Stimulated activated CD4-positive, alpha-beta T cell treated with anti-CD3 and anti-CD28 coated beads, TNF-alpha, amount 100 ng/mL, for 24 hours (primary cell): ENCODE measurements at regions not wholly inside any gene's neighbourhood (a gene's known extent, or its start where the extent isn't known, plus 50 kb on each side); places are given as distances from the start of the nearest gene placed in this dataset.

ENCODE experiments used
- DNase-seq, 3 experiments: peaks; one replicate each; pipeline ENCODE4 v3.0.0-alpha.2; 2020; ENCODE audit warnings: low read depth in 3 of 3

DNA sequence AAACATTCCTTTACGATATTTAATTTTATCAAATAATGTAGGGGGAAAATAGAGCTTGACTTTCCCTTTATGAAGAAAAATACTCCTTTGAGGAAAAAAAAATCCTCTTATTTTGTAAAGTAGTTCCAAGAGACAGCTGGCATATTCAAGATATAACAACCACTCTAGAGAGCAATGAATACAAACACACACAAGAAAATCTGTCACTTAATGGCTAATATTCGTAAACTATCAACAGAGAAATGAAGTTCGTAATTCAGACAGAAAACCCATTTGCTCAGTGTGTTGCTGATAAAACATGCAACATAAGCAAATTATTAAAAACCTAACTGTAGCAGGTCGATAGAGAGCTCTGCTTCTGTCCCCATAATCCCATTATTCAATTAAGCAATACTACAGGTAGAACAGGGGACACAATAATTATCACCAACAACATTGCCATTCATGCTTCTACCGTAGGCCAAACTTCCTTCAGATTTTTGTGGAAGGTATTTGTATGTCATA, 714.4 kb upstream of the MARCKS start:
- DNase-seq: no peak

DNA sequence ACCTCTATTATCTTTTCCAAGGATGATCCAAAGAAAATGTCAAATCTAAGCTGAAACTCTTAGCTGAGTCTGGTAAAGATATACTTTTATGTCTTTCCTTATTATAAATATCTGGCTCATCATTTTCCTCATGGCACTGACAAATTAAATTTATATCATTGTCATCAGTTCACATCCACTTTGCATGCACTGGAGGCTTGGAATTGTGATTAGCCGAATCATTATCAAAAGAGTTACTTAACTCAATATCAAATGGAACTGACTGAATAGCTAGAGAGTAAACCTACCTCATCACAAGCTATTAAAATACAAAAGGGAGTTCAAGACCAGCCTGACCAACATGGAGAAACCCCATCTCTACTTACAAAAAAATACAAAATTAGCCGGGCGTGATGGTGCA, 713.9 kb upstream of the MARCKS start:
- no peak for DNase-seq

GRCh38 chr6:113144117-113144516, 713.0 kb upstream of the MARCKS start:
- DNase-seq: no peak

DNA sequence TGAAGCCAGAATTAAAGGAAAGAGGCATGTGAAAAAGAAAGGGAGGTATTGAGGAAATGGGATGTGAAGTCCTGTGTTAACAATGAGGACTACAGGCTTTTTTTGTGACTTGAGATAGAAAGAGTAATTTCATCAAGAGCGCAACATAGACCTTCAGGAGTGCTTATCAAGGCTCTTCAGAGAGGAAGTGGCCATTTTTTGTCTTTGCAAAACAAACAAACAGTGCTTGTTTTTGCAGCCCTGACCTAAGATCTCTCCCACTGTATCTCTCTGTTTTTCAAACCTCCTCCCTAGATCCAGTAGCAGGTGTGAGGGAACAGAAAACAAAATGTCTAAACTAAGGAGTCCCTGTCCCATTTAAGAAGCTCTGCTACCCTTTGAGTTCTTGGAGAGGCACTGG, 710.3 kb upstream of the MARCKS start:
- no peak for DNase-seq

GRCh38 chr6:113147544-113147943, 709.6 kb upstream of the MARCKS start:
- no peak for DNase-seq

DNA sequence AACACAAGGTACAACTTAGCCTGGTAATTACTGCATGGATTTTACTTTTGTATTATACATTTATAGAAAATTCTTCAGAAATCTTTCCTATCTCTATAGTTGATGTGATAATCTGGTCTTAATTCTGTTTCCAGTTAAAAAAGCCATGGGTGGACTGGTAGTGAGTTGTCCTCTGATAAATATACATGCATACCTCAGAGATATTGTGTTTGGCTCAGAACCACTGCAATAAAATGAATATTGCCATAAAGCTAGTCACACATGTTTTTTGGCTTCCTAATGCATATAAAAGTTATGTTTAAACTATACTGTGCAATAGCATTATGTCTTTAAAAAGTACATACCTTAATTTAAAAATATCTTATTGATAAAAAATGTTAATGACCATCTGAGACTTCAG, 708.6 kb upstream of the MARCKS start:
- no peak for DNase-seq

DNA sequence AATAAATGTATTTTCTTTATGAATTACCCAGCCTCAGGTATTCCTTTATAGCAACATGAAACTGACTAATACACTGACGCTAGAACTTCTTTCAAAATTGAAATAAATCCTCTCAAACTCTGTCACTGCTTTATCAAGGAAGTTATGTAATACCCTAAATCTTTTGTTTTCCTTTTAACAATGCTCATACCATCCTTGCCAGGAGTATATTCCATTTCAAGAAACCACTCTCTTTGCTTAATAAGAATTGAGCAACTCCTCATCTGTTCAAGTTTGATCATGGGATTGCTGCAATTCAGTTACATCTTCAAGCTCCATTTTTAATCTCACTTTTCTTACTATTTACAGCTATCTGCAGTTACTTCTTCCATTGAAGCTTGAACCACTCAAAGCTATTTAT, 707.6 kb upstream of the MARCKS start:
- DNase-seq: no peak

- DNase-seq: no peak
These were observed 696.7 kb upstream of the MARCKS start for GRCh38 chr6:113160306-113161017.

- DNase-seq: no peak
These were observed 696.2 kb upstream of the MARCKS start for GRCh38 chr6:113161018-113161315.

DNA sequence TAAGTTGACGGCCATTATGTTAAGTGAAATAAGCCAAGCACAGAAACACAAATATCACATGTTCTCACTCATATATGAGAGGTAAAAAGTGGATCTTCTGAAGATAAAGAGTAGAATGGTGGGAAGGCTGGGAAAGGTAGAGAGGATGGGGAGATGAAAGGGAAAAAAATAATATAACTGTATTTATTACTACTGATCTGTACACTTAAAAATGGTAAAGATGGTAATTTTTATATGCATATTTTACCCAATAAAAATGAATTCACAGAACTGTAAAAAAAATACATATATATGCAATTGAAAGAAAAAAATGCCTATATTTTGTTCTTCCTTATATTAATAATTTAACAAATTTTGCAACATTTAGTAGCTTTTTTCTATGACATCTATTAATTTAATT, 694.4 kb upstream of the MARCKS start:
- DNase-seq: no peak

- no peak for DNase-seq
These were observed 689.1 kb upstream of the MARCKS start for GRCh38 chr6:113168057-113168456.

DNA sequence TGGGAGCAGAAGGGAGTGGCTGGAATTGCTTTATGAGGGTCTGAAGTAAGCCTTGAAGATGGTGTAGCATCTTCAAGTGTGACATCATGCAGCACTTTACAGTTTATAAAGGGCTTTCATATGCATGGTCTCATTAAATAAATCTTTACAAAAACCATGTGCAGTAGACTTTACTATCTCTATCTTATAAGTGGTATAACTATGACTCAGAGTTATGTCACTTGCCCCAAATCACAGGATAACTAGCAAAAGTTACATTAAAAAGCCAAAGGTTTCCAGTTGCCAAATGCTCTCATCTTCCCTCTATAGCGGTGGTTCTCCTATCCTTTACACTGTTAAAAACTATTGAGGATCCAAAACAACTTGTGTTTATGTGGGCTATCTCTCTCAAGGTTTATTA, 687.7 kb upstream of the MARCKS start:
- DNase-seq: no peak

- no peak for DNase-seq
These were observed 686.7 kb upstream of the MARCKS start for GRCh38 chr6:113170454-113170853.

DNA sequence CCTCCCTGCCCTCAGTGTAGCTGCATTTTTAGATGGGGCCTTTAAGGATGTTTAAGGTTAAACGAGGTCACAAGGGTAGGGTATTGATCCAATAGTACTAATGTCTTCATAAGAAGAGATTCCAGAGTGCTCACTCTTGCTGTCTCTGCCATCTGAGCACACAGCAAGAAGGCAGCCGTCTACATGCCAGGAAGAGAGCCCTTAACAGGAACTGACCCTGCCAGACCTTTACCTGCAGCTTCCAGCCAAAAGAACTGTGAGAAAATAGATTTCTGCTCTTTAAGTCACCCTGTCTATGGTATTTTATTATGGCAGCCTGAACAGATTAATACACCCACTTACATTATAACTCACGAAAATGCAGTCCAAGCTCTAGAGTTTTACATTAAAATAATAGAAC, 685.3 kb upstream of the MARCKS start:
- no peak for DNase-seq

DNA sequence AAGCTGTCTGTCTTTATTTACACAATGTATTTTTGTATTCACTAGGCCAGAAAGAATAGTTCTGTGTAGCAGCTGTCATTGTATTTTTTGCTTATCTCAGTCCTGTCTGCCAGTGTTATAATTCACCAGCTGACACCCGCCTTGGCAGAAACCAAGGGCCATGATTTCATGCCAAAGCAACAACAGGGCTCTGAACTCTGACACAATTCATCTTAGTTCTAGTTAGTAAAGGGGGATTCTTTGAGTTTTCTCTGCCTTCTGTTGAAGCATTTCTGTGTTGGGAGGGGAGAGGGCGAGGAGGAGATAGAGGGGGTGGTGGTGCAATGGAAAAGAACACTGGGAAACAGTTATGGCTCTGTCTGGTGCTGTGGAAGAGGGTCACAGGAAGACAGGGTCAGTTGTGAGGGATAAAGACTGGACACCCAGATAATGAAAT, 684.6 kb upstream of the MARCKS start:
- no peak for DNase-seq

DNA sequence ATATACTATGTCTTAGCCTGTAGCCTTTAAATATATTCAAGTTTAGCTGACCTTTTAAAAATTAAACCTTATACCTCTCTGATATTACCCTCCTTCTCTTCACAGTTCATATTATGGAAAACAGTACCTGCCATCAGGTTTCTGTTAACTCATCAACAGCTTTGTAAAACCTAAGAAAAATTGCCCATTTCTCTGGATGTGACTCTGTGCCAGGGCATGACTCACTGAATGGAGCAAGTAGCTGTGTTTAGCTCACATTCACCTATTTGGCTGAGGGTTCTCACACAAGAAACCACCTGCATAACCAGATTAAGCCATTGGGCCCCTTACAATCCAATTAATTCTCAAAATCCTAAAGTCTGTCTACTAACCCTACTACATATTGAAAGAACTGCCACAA, 678.8 kb upstream of the MARCKS start:
- DNase-seq: no peak

DNA sequence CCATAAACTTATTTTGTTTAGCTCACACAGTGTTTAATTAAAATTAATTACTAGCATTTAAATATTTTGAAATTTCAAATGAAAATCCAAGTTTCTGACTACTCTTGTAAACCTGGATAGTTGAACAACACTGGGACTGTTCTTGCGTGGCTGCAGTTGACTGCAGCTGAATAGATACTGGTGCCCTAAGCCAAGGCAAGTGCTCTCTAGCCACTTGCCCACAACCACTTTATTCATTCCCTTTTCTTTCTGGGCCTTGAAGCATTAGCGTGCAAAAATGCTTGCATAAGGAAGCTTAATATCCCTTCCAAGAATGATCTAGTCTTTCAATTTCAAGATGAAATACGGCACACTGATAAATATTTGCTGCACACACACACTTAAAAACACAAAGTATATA, 676.0 kb upstream of the MARCKS start:
- DNase-seq: no peak

- DNase-seq: no peak
These were observed 674.6 kb upstream of the MARCKS start for GRCh38 chr6:113182370-113183141.

DNA sequence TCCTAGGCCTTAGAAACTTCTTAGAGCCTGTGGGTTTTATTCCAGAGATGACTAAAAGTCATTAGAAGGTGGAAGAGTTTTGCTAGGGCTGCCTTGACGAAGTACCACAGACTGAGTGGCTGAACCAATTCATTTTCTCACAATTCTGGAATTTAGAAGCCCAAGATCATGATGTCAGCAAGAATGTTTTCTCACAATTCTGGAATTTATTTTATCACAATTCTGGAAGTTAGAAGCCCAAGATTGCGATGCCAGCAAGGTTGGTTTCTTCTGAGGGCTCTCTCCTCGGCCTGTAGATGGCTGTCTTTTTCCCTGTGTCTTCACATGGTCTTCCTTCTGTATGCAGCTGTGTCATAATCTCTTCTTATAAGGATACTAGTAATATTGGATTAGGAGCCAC, 672.9 kb upstream of the MARCKS start:
- DNase-seq: no peak

DNA sequence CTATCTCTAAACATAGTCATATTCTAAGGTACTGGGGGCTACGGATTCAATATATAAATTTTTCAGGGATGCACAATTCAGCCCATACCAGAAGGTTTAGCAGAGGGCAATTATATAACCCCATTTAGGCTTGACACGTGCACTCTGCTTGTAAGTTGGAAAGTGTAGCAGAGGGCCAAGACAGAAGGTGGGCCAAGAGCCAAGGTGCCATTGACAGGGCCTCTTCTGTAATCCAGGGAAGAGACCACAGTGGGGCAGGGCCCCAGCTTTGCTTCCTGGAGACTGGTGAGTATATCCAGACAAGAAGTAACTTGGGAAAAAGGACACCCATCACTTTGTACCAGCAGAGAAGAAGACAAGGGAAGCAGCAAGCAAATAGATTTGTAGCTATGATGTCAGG, 672.4 kb upstream of the MARCKS start:
- DNase-seq: no peak

GRCh38 chr6:113185299-113185698, 671.8 kb upstream of the MARCKS start:
- no peak for DNase-seq

DNA sequence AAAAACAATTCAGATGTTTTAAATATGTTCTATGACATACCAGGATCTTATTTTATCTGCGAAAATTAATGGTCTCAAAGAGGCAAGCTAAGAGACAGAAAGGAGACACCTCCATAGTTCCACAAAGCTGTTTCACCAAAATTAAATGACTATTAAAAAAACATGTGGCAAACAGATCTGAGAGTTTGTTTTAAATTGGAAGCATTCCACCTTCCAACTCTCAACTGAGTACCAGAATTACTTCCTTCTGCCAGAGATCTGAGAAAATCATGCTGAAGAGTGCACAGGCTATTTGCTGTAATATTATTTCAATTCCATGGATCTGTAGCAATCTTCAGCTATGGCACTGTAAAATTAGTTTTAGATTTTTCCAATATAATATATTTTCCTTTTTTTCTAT, 669.5 kb upstream of the MARCKS start:
- DNase-seq: no peak

DNA sequence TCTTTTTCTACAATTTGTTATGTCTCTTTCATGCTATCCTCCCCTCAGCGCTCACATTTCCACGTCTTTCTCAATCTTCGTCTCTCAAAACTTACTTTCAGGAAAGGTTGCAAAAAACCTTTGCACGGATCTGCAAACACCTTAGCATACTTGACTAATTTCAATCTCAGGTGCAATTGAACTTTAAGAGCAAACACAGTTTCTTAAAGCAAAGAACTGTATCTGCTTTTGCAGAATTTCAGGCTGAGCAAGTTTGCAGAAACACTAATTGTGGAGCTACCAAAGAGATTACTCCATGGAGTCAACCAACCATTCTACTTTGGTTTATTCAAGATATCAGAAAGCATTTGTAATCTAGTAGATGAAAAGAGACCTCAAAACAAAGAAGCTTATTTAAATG, 668.2 kb upstream of the MARCKS start:
- no peak for DNase-seq

- DNase-seq: no peak
These were observed 667.0 kb upstream of the MARCKS start for GRCh38 chr6:113190170-113190569.
